Karpas-422 (cell line): ENCODE measurements at regions not wholly inside any gene's neighbourhood (a gene's known extent, or its start where the extent isn't known, plus 50 kb on each side); places are given as distances from the start of the nearest gene placed in this dataset.

Experiments
- DNase-seq: peaks from one replicate; pipeline ENCODE4 v3.0.0-alpha.2; 2015
- H2AFZ ChIP-seq: fragments of 200-600 bp; sonication (generic); 2 replicates; pipeline ENCODE4 v1.6.1; 2014; ENCODE audit warnings: antibody characterized with exemption, low read length, mixed read lengths
- H3K27ac ChIP-seq: fragments of 200-600 bp; sonication (generic); 2 replicates; pipeline ENCODE4 v1.5.1; 2014; ENCODE audit warnings: mild to moderate bottlenecking, low read length, moderate library complexity
- H3K27me3 ChIP-seq: fragments of 200-600 bp; sonication (generic); 2 replicates; pipeline ENCODE4 v1.6.1; 2014; ENCODE audit warnings: low read length, mixed read lengths
- H3K36me3 ChIP-seq: fragments of 200-600 bp; sonication (generic); 2 replicates; pipeline ENCODE4 v1.6.1; 2014; ENCODE audit warnings: low read length, mixed read lengths; ENCODE audit not compliant: insufficient read depth
- H3K4me1 ChIP-seq: fragments of 200-600 bp; sonication (generic); 2 replicates; pipeline ENCODE4 v1.6.1; 2014; ENCODE audit warnings: mild to moderate bottlenecking, low read length, mixed read lengths
- H3K4me2 ChIP-seq: fragments of 200-600 bp; sonication (generic); 2 replicates; pipeline ENCODE4 v1.6.1; 2014; ENCODE audit warnings: low read length, low read depth, mild to moderate bottlenecking; ENCODE audit not compliant: poor library complexity, severe bottlenecking
- H3K4me3 ChIP-seq: fragments of 200-600 bp; sonication (generic); 2 replicates; pipeline ENCODE4 v1.5.1; 2014; ENCODE audit warnings: mild to moderate bottlenecking, antibody characterized with exemption, low read length, mixed read lengths
- H3K79me2 ChIP-seq: fragments of 200-600 bp; sonication (generic); 2 replicates; pipeline ENCODE4 v1.6.1; 2014; ENCODE audit warnings: mild to moderate bottlenecking, low read length, mixed read lengths
- H3K9ac ChIP-seq: fragments of 200-600 bp; sonication (generic); 2 replicates; pipeline ENCODE4 v1.6.0; 2014; ENCODE audit warnings: low read length
- H3K9me2 ChIP-seq: fragments of 200-600 bp; sonication (generic), shearing (Covaris generic); replicated peaks from 2 replicates; pipeline ENCODE4 v1.6.0; 2014; ENCODE audit warnings: mild to moderate bottlenecking, low read length, moderate library complexity; ENCODE audit not compliant: insufficient read depth
- H3K9me3 ChIP-seq: fragments of 300-700, 200-600 bp; sonication (generic); 2 replicates; pipeline ENCODE4 v1.6.1; 2014; ENCODE audit warnings: low read length, mixed read lengths
- H4K20me1 ChIP-seq: fragments of 200-600 bp; sonication (generic); 2 replicates; pipeline ENCODE4 v1.6.1; 2014; ENCODE audit warnings: mild to moderate bottlenecking, antibody characterized with exemption, low read length, low read depth; ENCODE audit not compliant: insufficient read depth

DNA sequence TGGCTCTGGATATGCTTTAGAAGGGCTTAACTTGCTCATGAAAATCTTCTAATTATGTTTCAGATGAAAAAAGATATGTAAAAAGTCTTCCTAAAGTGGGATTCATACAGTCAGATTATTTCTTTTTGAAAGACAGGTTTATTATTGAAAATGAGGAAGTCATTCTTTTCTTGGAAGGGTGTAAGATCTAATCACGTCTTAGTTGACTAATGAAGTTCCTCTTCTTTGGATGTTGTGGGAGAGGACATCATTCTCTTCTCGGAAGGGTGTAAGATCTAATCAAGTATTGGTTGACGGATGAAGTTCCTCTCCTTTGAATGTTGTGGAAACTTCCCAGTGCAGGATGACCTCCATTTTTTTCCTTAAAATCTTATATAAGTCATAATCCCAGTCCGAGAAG is 74.9 kb downstream of the ALG10 start:
- Histone ChIP-seq H3K27me3 (no peaks in the 10 kb centered on the region), H3K36me3 (no peaks in the 10 kb centered on the region)

GRCh38 chr12:34105392-34105933 is 83.2 kb downstream of the ALG10 start:
- Histone ChIP-seq H3K4me2 (no peak overlapping the region), H3K79me2 (no peaks in the 10 kb centered on the region), H2AFZ (no peak overlapping the region), H3K4me3 (no peak overlapping the region), H3K9ac (no peak overlapping the region), H3K36me3 (no peaks in the 10 kb centered on the region), H4K20me1 (no peaks in the 10 kb centered on the region), H3K27me3 (no peaks in the 10 kb centered on the region), H3K9me2 (no peaks in the 10 kb centered on the region), H3K27ac (no peak overlapping the region), H3K4me1 (no peaks in the 10 kb centered on the region), H3K9me3 (0 out of 2 replicates have a peak, but pooled peaks cover 7% of the 10 kb centered on the region)
- no peak for DNase-seq

More for the DNA sequence above, 74.9 kb downstream of the ALG10 start:
- peak; percentile 53 for DNase-seq
- Histone ChIP-seq H3K9me2 (no peaks in the 10 kb centered on the region), H3K4me2 (no peak overlapping the region), H3K4me1 (peaks cover 6% of the 10 kb centered on the region), H4K20me1 (no peaks in the 10 kb centered on the region), H3K4me3 (no peak overlapping the region), H3K79me2 (no peaks in the 10 kb centered on the region), H2AFZ (no peak overlapping the region), H3K9me3 (no peaks in the 10 kb centered on the region), H3K27ac (no peak overlapping the region), H3K9ac (no peak overlapping the region)

- Histone ChIP-seq H4K20me1 (no peaks in the 10 kb centered on the region), H3K9me3 (0 out of 2 replicates have a peak, but pooled peaks cover 7% of the 10 kb centered on the region), H3K4me2 (no peak overlapping the region), H3K9me2 (no peaks in the 10 kb centered on the region), H3K79me2 (no peaks in the 10 kb centered on the region), H3K4me3 (no peak overlapping the region), H3K9ac (no peak overlapping the region), H3K4me1 (no peaks in the 10 kb centered on the region), H3K27me3 (no peaks in the 10 kb centered on the region), H3K36me3 (no peaks in the 10 kb centered on the region), H3K27ac (no peak overlapping the region), H2AFZ (no peak overlapping the region)
- DNase-seq = no peak
Observed at GRCh38 chr12:34106172-34106571, 83.9 kb downstream of the ALG10 start.

DNA sequence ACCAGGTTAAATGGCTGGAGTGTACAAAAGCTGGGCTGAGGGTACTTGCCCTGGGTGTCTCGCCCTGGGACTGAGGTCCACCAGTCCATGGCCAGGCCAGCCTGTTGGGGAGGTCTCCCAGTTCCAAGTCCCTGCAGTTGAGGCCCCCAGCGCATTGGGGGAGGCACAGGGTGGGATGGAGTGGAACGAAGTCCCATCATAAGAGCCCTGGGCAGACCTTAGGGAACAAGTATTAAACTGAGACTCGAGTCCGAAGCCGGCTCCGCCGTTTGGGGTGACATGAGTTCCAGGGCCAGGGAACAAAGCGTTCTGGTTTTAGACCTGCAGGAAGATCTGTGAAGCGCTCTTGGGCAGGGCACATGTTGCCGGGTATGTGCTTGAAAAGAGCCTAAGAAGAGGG is 84.7 kb downstream of the ALG10 start:
- DNase-seq = no peak
- Histone ChIP-seq H3K4me2 (no peak overlapping the region), H2AFZ (no peak overlapping the region), H3K9me3 (0 out of 2 replicates have a peak, but pooled peaks cover 7% of the 10 kb centered on the region), H3K36me3 (no peaks in the 10 kb centered on the region), H3K4me3 (no peak overlapping the region), H3K27me3 (no peaks in the 10 kb centered on the region), H3K4me1 (no peaks in the 10 kb centered on the region), H4K20me1 (no peaks in the 10 kb centered on the region), H3K79me2 (no peaks in the 10 kb centered on the region), H3K27ac (no peak overlapping the region), H3K9me2 (no peaks in the 10 kb centered on the region), H3K9ac (no peak overlapping the region)

GRCh38 chr12:34107781-34108404 is 85.6 kb downstream of the ALG10 start:
- no peaks in the 10 kb centered on the region for H3K4me1 ChIP-seq
- no peaks in the 10 kb centered on the region for H3K9me2 ChIP-seq
- H3K79me2 ChIP-seq = no peaks in the 10 kb centered on the region
- H4K20me1 ChIP-seq = no peaks in the 10 kb centered on the region
- H3K9ac ChIP-seq = no peak overlapping the region
- H3K4me3 ChIP-seq = no peak overlapping the region
- 0 out of 2 replicates have a peak, but pooled peaks cover 7% of the 10 kb centered on the region for H3K9me3 ChIP-seq
- no peaks in the 10 kb centered on the region for H3K36me3 ChIP-seq
- H2AFZ ChIP-seq = no peak overlapping the region
- H3K27me3 ChIP-seq = no peaks in the 10 kb centered on the region
- no peak for DNase-seq
- no peak overlapping the region for H3K27ac ChIP-seq
- no peak overlapping the region for H3K4me2 ChIP-seq

- Histone ChIP-seq H3K9me3 (0 out of 2 replicates have a peak, but pooled peaks cover 7% of the 10 kb centered on the region), H3K4me3 (no peak overlapping the region), H4K20me1 (no peaks in the 10 kb centered on the region), H3K36me3 (no peaks in the 10 kb centered on the region), H3K4me1 (no peaks in the 10 kb centered on the region), H3K4me2 (no peak overlapping the region), H3K27me3 (no peaks in the 10 kb centered on the region), H2AFZ (no peak overlapping the region), H3K9me2 (no peaks in the 10 kb centered on the region), H3K79me2 (no peaks in the 10 kb centered on the region), H3K9ac (no peak overlapping the region), H3K27ac (no peak overlapping the region)
- DNase-seq = no peak
Observed at GRCh38 chr12:34108405-34108803, 86.1 kb downstream of the ALG10 start.

GRCh38 chr12:34108967-34109366 is 86.7 kb downstream of the ALG10 start:
- DNase-seq = no peak
- H3K4me3 ChIP-seq = no peak overlapping the region
- no peak overlapping the region for H3K4me2 ChIP-seq
- H3K36me3 ChIP-seq = no peaks in the 10 kb centered on the region
- H3K27me3 ChIP-seq = no peaks in the 10 kb centered on the region
- H3K79me2 ChIP-seq = no peaks in the 10 kb centered on the region
- H2AFZ ChIP-seq = no peak overlapping the region
- no peaks in the 10 kb centered on the region for H3K4me1 ChIP-seq
- H3K9me2 ChIP-seq = no peaks in the 10 kb centered on the region
- no peak overlapping the region for H3K9ac ChIP-seq
- H3K27ac ChIP-seq = no peak overlapping the region
- H3K9me3 ChIP-seq = 0 out of 2 replicates have a peak, but pooled peaks cover 7% of the 10 kb centered on the region
- H4K20me1 ChIP-seq = no peaks in the 10 kb centered on the region

GRCh38 chr12:34109390-34109789 is 87.1 kb downstream of the ALG10 start:
- Histone ChIP-seq H2AFZ (no peak overlapping the region), H4K20me1 (no peaks in the 10 kb centered on the region), H3K9ac (no peak overlapping the region), H3K79me2 (no peaks in the 10 kb centered on the region), H3K27me3 (no peaks in the 10 kb centered on the region), H3K27ac (no peak overlapping the region), H3K4me1 (no peaks in the 10 kb centered on the region), H3K9me3 (0 out of 2 replicates have a peak, but pooled peaks cover 7% of the 10 kb centered on the region), H3K4me2 (no peak overlapping the region), H3K36me3 (no peaks in the 10 kb centered on the region), H3K9me2 (no peaks in the 10 kb centered on the region), H3K4me3 (no peak overlapping the region)
- DNase-seq = no peak
